Astrocyte (in vitro differentiated cells and primary cell): ENCODE measurements at regions not wholly inside any gene's neighbourhood (a gene's known extent, or its start where the extent isn't known, plus 50 kb on each side); places are given as distances from the start of the nearest gene placed in this dataset.

Source experiments
- CTCF ChIP-seq: IDR thresholded peaks from 2 replicates; pipeline ENCODE4 v1.5.1; 2011; ENCODE audit warnings: low read depth, mild to moderate bottlenecking, inconsistent platforms, low read length, moderate library complexity; ENCODE audit not compliant: insufficient read depth
- EZH2 ChIP-seq: IDR thresholded peaks from 2 replicates; pipeline ENCODE4 v1.6.1; 2012; ENCODE audit warnings: mild to moderate bottlenecking, low read length, inconsistent platforms; ENCODE audit not compliant: insufficient read depth

- TF ChIP-seq CTCF (no peak), EZH2 (no peak)
These were observed 428.5 kb upstream of the RUNX1 start for GRCh38 chr21:35477622-35478021.
